HFF-Myc (cell line): ENCODE measurements at regions not wholly inside any gene's neighbourhood (a gene's known extent, or its start where the extent isn't known, plus 50 kb on each side); places are given as distances from the start of the nearest gene placed in this dataset.

Experiments
- DNase-seq: peaks from one replicate; pipeline ENCODE4 v3.0.0-alpha.2; 2011; ENCODE audit warnings: low read depth; ENCODE audit errors: extremely low read depth
- H3K4me3 ChIP-seq: replicated peaks from 2 replicates; pipeline ENCODE4 v1.5.1; 2011; ENCODE audit warnings: low read depth, mild to moderate bottlenecking, control low read depth, low read length
- CTCF ChIP-seq: IDR thresholded peaks from 2 replicates; pipeline ENCODE4 v1.5.1; 2012; ENCODE audit warnings: mild to moderate bottlenecking, low read depth, low read length, control low read depth; ENCODE audit errors: missing control alignments

- no peak for TF ChIP-seq CTCF
- no peak overlapping the region for H3K4me3 ChIP-seq
- no peak for DNase-seq
Measured at GRCh38 chr3:23115171-23115877, 87.8 kb upstream of the UBE2E2 start.

GRCh38 chr3:23116081-23116837 lies 86.9 kb upstream of the UBE2E2 start:
- no peak for DNase-seq
- TF ChIP-seq CTCF: no peak
- H3K4me3 ChIP-seq: no peak overlapping the region

DNA sequence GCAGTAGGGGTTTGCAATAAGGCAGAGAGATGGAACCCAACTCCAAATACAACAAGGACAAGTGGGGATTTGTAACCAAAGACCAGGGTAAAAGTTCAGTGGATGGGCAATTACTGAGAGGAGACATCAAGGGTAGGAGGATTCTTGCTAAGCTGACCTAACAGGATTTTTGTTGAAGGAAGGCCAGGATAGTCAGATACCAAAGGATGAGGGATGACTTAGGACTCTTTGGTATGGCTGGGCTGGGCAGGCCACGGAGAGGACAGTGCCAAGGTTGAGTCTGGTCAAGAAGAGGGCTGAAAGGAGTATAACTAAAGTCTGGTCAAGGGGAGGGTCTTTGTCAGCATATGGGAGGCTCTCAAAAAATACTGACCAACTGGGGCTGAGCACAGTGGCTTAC lies 85.3 kb upstream of the UBE2E2 start:
- H3K4me3 ChIP-seq: no peak overlapping the region
- no peak for TF ChIP-seq CTCF
- no peak for DNase-seq

DNA sequence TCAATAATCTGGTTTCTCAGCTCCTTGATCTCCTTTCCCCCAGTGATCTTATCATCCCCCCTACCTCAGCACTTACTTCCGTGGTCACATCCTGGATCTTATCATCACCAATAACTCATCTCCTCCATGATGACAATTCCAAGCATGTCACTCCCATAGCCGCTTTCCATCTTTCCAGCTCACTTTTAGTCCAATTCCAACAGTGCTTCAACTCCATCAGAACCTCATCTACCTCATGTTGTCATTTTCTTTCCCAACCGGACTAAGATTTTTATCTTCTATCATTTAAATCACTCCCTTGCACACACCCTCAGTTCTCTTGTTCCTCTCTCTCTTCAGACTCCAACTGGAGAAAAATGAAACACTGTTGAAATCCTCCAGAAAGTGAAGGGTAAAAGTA lies 75.9 kb upstream of the UBE2E2 start:
- no peak overlapping the region for H3K4me3 ChIP-seq
- no peak for TF ChIP-seq CTCF
- DNase-seq: no peak

- TF ChIP-seq CTCF: no peak
- DNase-seq: no peak
- no peak overlapping the region for H3K4me3 ChIP-seq
Measured at GRCh38 chr3:23128655-23129054, 74.5 kb upstream of the UBE2E2 start.

GRCh38 chr3:23129117-23129516 lies 74.0 kb upstream of the UBE2E2 start:
- 0 out of 2 replicates have a peak overlapping the region, but pooled peaks have one; percentile 6 for H3K4me3 ChIP-seq
- TF ChIP-seq CTCF: no peak
- no peak for DNase-seq
